WTC11 (cell line): ENCODE measurements at regions not wholly inside any gene's neighbourhood (a gene's known extent, or its start where the extent isn't known, plus 50 kb on each side); places are given as distances from the start of the nearest gene placed in this dataset.

Source experiments
- ATAC-seq: fragments of 200-7000 bp; cut with Tn5 transposase; 2 replicates; pipeline ENCODE4 v1.10.0; 2021; ENCODE audit warnings: mild to moderate bottlenecking, moderate library complexity
- CTCF ChIA-PET: fragments of 300-600 bp; sonication (Branson Sonifier 250); formaldehyde crosslinking; loops from one replicate; lab custom pipeline; 2021; ENCODE audit warnings: antibody characterized with exemption; lab: Charles Lee
- POLR2A ChIA-PET: fragments of 350-600 bp; sonication (Branson Sonifier 250); formaldehyde crosslinking; loops from one replicate; lab custom pipeline; 2021; ENCODE audit warnings: antibody characterized with exemption; lab: Charles Lee
- DNase-seq: peaks from one replicate; pipeline ENCODE4 v3.0.0; 2021; ENCODE audit warnings: low spot score
- H3K27ac Mint-ChIP-seq: 2 replicates; pipeline ENCODE4 v1.8.0; 2021; ENCODE audit warnings: mixed read lengths
- H3K27me3 Mint-ChIP-seq: 2 replicates; pipeline ENCODE4 v1.8.0; 2021; ENCODE audit warnings: low read depth, mild to moderate bottlenecking, moderate library complexity, mixed read lengths
- H3K36me3 Mint-ChIP-seq: 2 replicates; pipeline ENCODE4 v1.8.0; 2021; ENCODE audit warnings: mixed read lengths
- H3K4me1 Mint-ChIP-seq: 2 replicates; pipeline ENCODE4 v1.8.0; 2022; ENCODE audit warnings: mixed read lengths
- H3K4me3 Mint-ChIP-seq: 2 replicates; pipeline ENCODE4 v1.8.0; 2021; ENCODE audit warnings: mild to moderate bottlenecking, moderate library complexity, mixed read lengths
- H3K9me3 Mint-ChIP-seq: 2 replicates; pipeline ENCODE4 v1.8.0; 2021; ENCODE audit warnings: mixed read lengths
- ARID4B ChIP-seq: sonication (generic); formaldehyde crosslinking; IDR thresholded peaks from 2 replicates; pipeline ENCODE4 v1.8.0; 2023; ENCODE audit warnings: missing genetic modification reagents, mild to moderate bottlenecking, borderline replicate concordance
- E2F5 ChIP-seq: sonication (generic); formaldehyde crosslinking; IDR thresholded peaks from 2 replicates; pipeline ENCODE4 v1.8.1; 2022; ENCODE audit warnings: mild to moderate bottlenecking, moderate library complexity, missing genetic modification reagents
- ELF4 ChIP-seq: sonication (generic); formaldehyde crosslinking; IDR thresholded peaks from 2 replicates; pipeline ENCODE4 v1.8.1; 2022; ENCODE audit warnings: low read depth, mild to moderate bottlenecking, moderate library complexity, missing genetic modification reagents
- EMX1 ChIP-seq: fragments of 250-450 bp; sonication (Bioruptor Pico); IDR thresholded peaks from 2 replicates; pipeline ENCODE4 v1.8.0; 2021; ENCODE audit warnings: mild to moderate bottlenecking
- FOXP4 ChIP-seq: sonication (generic); formaldehyde crosslinking; IDR thresholded peaks from 2 replicates; pipeline ENCODE4 v1.8.0; 2022; ENCODE audit warnings: mild to moderate bottlenecking, missing genetic modification reagents
- HMGA2 ChIP-seq: fragments of 250-450 bp; sonication (Bioruptor Pico); IDR thresholded peaks from 2 replicates; pipeline ENCODE4 v1.4.0; 2021; ENCODE audit warnings: mild to moderate bottlenecking, moderate library complexity
- JUN ChIP-seq: sonication (generic); formaldehyde crosslinking; IDR thresholded peaks from 2 replicates; pipeline ENCODE4 v1.8.0; 2023; ENCODE audit warnings: mild to moderate bottlenecking, missing genetic modification reagents
- NFYB ChIP-seq: sonication (generic); formaldehyde crosslinking; conservative IDR thresholded peaks from 2 replicates; pipeline ENCODE4 v1.8.0; 2022; ENCODE audit warnings: low read depth, missing genetic modification reagents
- NR1H2 ChIP-seq: sonication (generic); formaldehyde crosslinking; IDR thresholded peaks from 2 replicates; pipeline ENCODE4 v1.9.0; 2021; ENCODE audit warnings: mild to moderate bottlenecking, moderate library complexity, missing genetic modification reagents
- NR3C1 ChIP-seq: sonication (generic); formaldehyde crosslinking; conservative IDR thresholded peaks from 2 replicates; pipeline ENCODE4 v1.8.1; 2023; ENCODE audit warnings: low read depth, mild to moderate bottlenecking, missing genetic modification reagents
- PRDM15 ChIP-seq: sonication (generic); formaldehyde crosslinking; IDR thresholded peaks from 2 replicates; pipeline ENCODE4 v1.8.0; 2022; ENCODE audit warnings: missing genetic modification reagents
- RORB ChIP-seq: fragments of 250-450 bp; sonication (Bioruptor Pico); IDR thresholded peaks from 2 replicates; pipeline ENCODE4 v1.9.0; 2021; ENCODE audit warnings: mild to moderate bottlenecking
- USF1 ChIP-seq: sonication (generic); formaldehyde crosslinking; IDR thresholded peaks from 2 replicates; pipeline ENCODE4 v1.8.0; 2022; ENCODE audit warnings: mild to moderate bottlenecking, missing genetic modification reagents
- ZNF121 ChIP-seq: sonication (generic); formaldehyde crosslinking; IDR thresholded peaks from 2 replicates; pipeline ENCODE4 v1.8.0; 2023; ENCODE audit warnings: missing genetic modification reagents
- ZNF138 ChIP-seq: sonication (generic); formaldehyde crosslinking; conservative IDR thresholded peaks from 2 replicates; pipeline ENCODE4 v1.8.1; 2022; ENCODE audit warnings: mild to moderate bottlenecking, moderate library complexity, missing genetic modification reagents
- ZNF281 ChIP-seq: sonication (generic); formaldehyde crosslinking; IDR thresholded peaks from 2 replicates; pipeline ENCODE4 v1.8.0; 2023; ENCODE audit warnings: mild to moderate bottlenecking, missing genetic modification reagents

- TF ChIP-seq ELF4 = no peak
Measured at GRCh38 chr21:18170221-18170620, 74.4 kb upstream of the CHODL start (continued).

- Mint-ChIP-seq H3K27me3 (no peaks in the 10 kb centered on the region), H3K4me1 (no peaks in the 10 kb centered on the region), H3K4me3 (no peak overlapping the region), H3K36me3 (no peaks in the 10 kb centered on the region), H3K9me3 (0 out of 2 replicates have a peak, but pooled peaks cover 10% of the 10 kb centered on the region), H3K27ac (no peak overlapping the region)
- ChIA-PET POLR2A (no interaction called here), CTCF (no interaction called here)
- TF ChIP-seq EMX1 (CRISPR knock-in tag) = no peak
- no peak for TF ChIP-seq ZNF138 (CRISPR knock-in tag)
- TF ChIP-seq FOXP4 (CRISPR knock-in tag) = no peak
- no peak for TF ChIP-seq USF1 (CRISPR knock-in tag)
- TF ChIP-seq ARID4B (CRISPR knock-in tag) = no peak
- no peak for TF ChIP-seq NR3C1 (CRISPR knock-in tag)
- TF ChIP-seq JUN (CRISPR knock-in tag) = no peak
- TF ChIP-seq ZNF281 (CRISPR knock-in tag) = no peak
- TF ChIP-seq NFYB (CRISPR knock-in tag) = no peak
- no peak for TF ChIP-seq RORB
- no peak for TF ChIP-seq PRDM15
- TF ChIP-seq NR1H2 (CRISPR knock-in tag) = no peak
- TF ChIP-seq E2F5 (CRISPR knock-in tag) = no peak
- no peak for TF ChIP-seq HMGA2
- TF ChIP-seq ZNF121 (CRISPR knock-in tag) = no peak
- no peak for ATAC-seq
- no peak for DNase-seq
Measured at GRCh38 chr21:18168108-18168507, 76.5 kb upstream of the CHODL start.
